Superior temporal gyrus (tissue), 1 donor: ENCODE measurements at regions not wholly inside any gene's neighbourhood (a gene's known extent, or its start where the extent isn't known, plus 50 kb on each side); places are given as distances from the start of the nearest gene placed in this dataset.

Source experiments
- DNase-seq: peaks from one replicate; pipeline ENCODE4 v3.0.0-alpha.2; 2016; ENCODE audit errors: extremely low spot score

- DNase-seq = no peak
These were observed 365.8 kb upstream of the MYT1L start for GRCh38 chr2:2696733-2697455.

- no peak for DNase-seq
These were observed 365.2 kb upstream of the MYT1L start for GRCh38 chr2:2696325-2696724.

- no peak for DNase-seq
These were observed 363.7 kb upstream of the MYT1L start for GRCh38 chr2:2694746-2695145.

GRCh38 chr2:2692599-2693389 lies 361.7 kb upstream of the MYT1L start:
- DNase-seq = no peak

- no peak for DNase-seq
These were observed 360.3 kb upstream of the MYT1L start for GRCh38 chr2:2691419-2691818.

GRCh38 chr2:2690985-2691384 lies 359.9 kb upstream of the MYT1L start:
- DNase-seq = no peak

GRCh38 chr2:2689306-2689705 lies 358.2 kb upstream of the MYT1L start:
- DNase-seq = no peak

GRCh38 chr2:2688254-2688653 lies 357.2 kb upstream of the MYT1L start:
- no peak for DNase-seq

- no peak for DNase-seq
These were observed 356.7 kb upstream of the MYT1L start for GRCh38 chr2:2687745-2688144.

- no peak for DNase-seq
These were observed 355.1 kb upstream of the MYT1L start for GRCh38 chr2:2686222-2686621.

- no peak for DNase-seq
These were observed 352.6 kb upstream of the MYT1L start for GRCh38 chr2:2683606-2684224.

- DNase-seq = no peak
These were observed 351.7 kb upstream of the MYT1L start for GRCh38 chr2:2682700-2683342.

GRCh38 chr2:2681711-2682251 lies 350.7 kb upstream of the MYT1L start:
- DNase-seq = no peak

- DNase-seq = no peak
These were observed 350.0 kb upstream of the MYT1L start for GRCh38 chr2:2681085-2681484.

- DNase-seq = no peak
These were observed 343.8 kb upstream of the MYT1L start for GRCh38 chr2:2674831-2675230.

GRCh38 chr2:2673406-2673805 lies 342.3 kb upstream of the MYT1L start:
- DNase-seq = no peak

- no peak for DNase-seq
These were observed 341.2 kb upstream of the MYT1L start for GRCh38 chr2:2672249-2672648.

GRCh38 chr2:2671826-2672225 lies 340.8 kb upstream of the MYT1L start:
- no peak for DNase-seq

- no peak for DNase-seq
These were observed 338.2 kb upstream of the MYT1L start for GRCh38 chr2:2669316-2669715.

- no peak for DNase-seq
These were observed 337.7 kb upstream of the MYT1L start for GRCh38 chr2:2668681-2669265.

GRCh38 chr2:2667690-2668089 lies 336.6 kb upstream of the MYT1L start:
- DNase-seq = no peak

- DNase-seq = no peak
These were observed 334.7 kb upstream of the MYT1L start for GRCh38 chr2:2665834-2666133.
